ENCODE measurements at regions not wholly inside any gene's neighbourhood (a gene's known extent, or its start where the extent isn't known, plus 50 kb on each side); places are given as distances from the start of the nearest gene placed in this dataset.

DNA sequence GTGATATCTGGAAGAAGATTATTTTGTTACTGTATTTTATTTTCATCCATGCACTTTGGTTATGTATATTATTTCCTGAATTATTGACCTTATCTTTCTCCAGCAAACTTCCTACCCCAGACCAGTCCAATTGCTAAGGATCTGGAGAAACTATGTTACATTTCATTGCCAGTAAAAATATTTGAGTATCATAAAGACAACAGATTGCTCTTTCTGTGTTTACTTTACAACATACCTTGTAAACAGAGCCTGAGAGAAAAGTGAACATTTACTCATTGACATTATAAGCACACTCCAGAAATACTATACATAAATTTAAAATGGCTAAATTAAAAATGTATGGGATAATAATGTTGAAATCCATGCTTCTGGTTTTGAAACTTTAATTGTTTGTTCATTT lies 186.2 kb upstream of the FAM3C start:
- TF ChIP-seq EZH2 (optimal IDR thresholded peaks at IDR 0.05; ENCODE audit: low read depth, low read length) (no peak), EZH2phosphoT487 (IDR thresholded peaks at IDR 0.05; ENCODE audit: low read length) (no peak)
- TF ChIP-seq, protein P1, sequence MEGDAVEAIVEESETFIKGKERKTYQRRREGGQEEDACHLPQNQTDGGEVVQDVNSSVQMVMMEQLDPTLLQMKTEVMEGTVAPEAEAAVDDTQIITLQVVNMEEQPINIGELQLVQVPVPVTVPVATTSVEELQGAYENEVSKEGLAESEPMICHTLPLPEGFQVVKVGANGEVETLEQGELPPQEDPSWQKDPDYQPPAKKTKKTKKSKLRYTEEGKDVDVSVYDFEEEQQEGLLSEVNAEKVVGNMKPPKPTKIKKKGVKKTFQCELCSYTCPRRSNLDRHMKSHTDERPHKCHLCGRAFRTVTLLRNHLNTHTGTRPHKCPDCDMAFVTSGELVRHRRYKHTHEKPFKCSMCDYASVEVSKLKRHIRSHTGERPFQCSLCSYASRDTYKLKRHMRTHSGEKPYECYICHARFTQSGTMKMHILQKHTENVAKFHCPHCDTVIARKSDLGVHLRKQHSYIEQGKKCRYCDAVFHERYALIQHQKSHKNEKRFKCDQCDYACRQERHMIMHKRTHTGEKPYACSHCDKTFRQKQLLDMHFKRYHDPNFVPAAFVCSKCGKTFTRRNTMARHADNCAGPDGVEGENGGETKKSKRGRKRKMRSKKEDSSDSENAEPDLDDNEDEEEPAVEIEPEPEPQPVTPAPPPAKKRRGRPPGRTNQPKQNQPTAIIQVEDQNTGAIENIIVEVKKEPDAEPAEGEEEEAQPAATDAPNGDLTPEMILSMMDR (IDR thresholded peaks at IDR 0.05; ENCODE audit: low read length): no peak
- DNase-seq: no peak
- Histone ChIP-seq H3K27me3 (replicated peaks; ENCODE audit: insufficient read depth, low read length) (no peaks in the 10 kb centered on the region), H3K9me2 (replicated peaks; ENCODE audit: insufficient read depth, low read length) (no peaks in the 10 kb centered on the region), H2AFZ (ENCODE audit: low read length) (no peak overlapping the region), H3K27ac (ENCODE audit: low read length) (no peak overlapping the region), H3K36me3 (replicated peaks; ENCODE audit: insufficient read depth, low read length) (no peaks in the 10 kb centered on the region), H3K4me1 (ENCODE audit: low read length) (no peaks in the 10 kb centered on the region), H3F3A (ENCODE audit: insufficient read depth, low read length) (no peaks in the 10 kb centered on the region), H3K4me2 (ENCODE audit: low read depth, low read length) (no peak overlapping the region), H4K20me1 (ENCODE audit: insufficient read depth, low read length) (no peaks in the 10 kb centered on the region), H3K79me2 (ENCODE audit: low read length) (no peaks in the 10 kb centered on the region), H3K4me3 (ENCODE audit: low read length) (no peak overlapping the region), H3K9me3 (replicated peaks; ENCODE audit: insufficient read depth, low read length) (no peaks in the 10 kb centered on the region), H3K9ac (ENCODE audit: low read length) (no peak overlapping the region)

DNA sequence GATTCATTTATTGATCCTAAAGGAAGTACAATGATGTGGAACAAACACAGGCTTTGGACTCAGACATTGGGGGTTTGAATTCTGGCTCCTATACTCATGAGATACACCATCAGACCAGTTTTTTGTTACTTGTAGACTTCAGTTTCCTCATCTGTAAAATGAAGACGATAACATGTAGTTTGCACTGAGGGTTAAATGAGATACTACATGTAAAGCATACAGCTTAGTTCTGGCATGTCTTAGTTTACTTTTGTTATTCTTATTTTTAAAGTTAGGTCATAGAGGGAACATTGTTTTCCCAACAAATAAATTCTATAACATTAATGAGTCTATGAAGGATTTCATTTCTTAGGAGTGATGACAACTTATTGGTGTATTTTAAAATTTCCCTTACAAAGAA lies 183.5 kb upstream of the FAM3C start:
- TF ChIP-seq EZH2 (optimal IDR thresholded peaks at IDR 0.05; ENCODE audit: low read depth, low read length): no peak
- TF ChIP-seq EZH2phosphoT487 (IDR thresholded peaks at IDR 0.05; ENCODE audit: low read length): no peak
- TF ChIP-seq, protein P1 (IDR thresholded peaks at IDR 0.05; ENCODE audit: low read length): no peak
- Histone ChIP-seq H4K20me1 (ENCODE audit: insufficient read depth, low read length) (no peaks in the 10 kb centered on the region), H3K27ac (ENCODE audit: low read length) (no peak overlapping the region), H3K79me2 (ENCODE audit: low read length) (no peaks in the 10 kb centered on the region), H3K27me3 (replicated peaks; ENCODE audit: insufficient read depth, low read length) (no peaks in the 10 kb centered on the region), H3K9ac (ENCODE audit: low read length) (no peak overlapping the region), H3K9me2 (replicated peaks; ENCODE audit: insufficient read depth, low read length) (no peaks in the 10 kb centered on the region), H3K4me1 (ENCODE audit: low read length) (no peaks in the 10 kb centered on the region), H3K36me3 (replicated peaks; ENCODE audit: insufficient read depth, low read length) (no peaks in the 10 kb centered on the region), H3K9me3 (replicated peaks; ENCODE audit: insufficient read depth, low read length) (no peaks in the 10 kb centered on the region), H2AFZ (ENCODE audit: low read length) (no peak overlapping the region), H3K4me2 (ENCODE audit: low read depth, low read length) (no peak overlapping the region), H3F3A (ENCODE audit: insufficient read depth, low read length) (no peaks in the 10 kb centered on the region), H3K4me3 (ENCODE audit: low read length) (no peak overlapping the region)
- DNase-seq: no peak

DNA sequence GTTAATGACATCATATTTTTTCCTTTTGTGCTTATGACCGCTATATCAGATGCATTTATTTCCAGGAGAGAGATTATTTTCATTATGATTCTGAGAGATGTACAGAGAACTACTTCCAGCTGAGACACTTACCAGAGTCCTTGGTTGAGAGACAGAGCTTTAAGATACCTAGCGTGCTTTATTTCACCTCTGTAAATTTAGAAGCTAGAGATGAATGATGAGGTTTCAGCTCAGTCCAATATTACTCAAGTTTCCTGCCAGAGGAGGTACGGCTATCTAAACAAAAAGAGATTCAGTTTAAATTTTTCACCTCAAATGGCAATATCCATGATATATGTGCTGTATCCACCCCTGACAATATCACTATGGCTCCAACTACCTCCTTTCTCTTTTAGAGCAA lies 182.6 kb upstream of the FAM3C start:
- H3F3A ChIP-seq (ENCODE audit: insufficient read depth, low read length): no peaks in the 10 kb centered on the region
- H3K9me3 ChIP-seq (replicated peaks; ENCODE audit: insufficient read depth, low read length): no peaks in the 10 kb centered on the region
- no peak overlapping the region for H3K4me2 ChIP-seq (ENCODE audit: low read depth, low read length)
- H3K4me3 ChIP-seq (ENCODE audit: low read length): no peak overlapping the region
- H3K4me1 ChIP-seq (ENCODE audit: low read length): no peaks in the 10 kb centered on the region
- no peaks in the 10 kb centered on the region for H3K9me2 ChIP-seq (replicated peaks; ENCODE audit: insufficient read depth, low read length)
- no peaks in the 10 kb centered on the region for H3K27me3 ChIP-seq (replicated peaks; ENCODE audit: insufficient read depth, low read length)
- H3K36me3 ChIP-seq (replicated peaks; ENCODE audit: insufficient read depth, low read length): no peaks in the 10 kb centered on the region
- no peak overlapping the region for H3K27ac ChIP-seq (ENCODE audit: low read length)
- H4K20me1 ChIP-seq (ENCODE audit: insufficient read depth, low read length): no peaks in the 10 kb centered on the region
- H2AFZ ChIP-seq (ENCODE audit: low read length): no peak overlapping the region
- no peak overlapping the region for H3K9ac ChIP-seq (ENCODE audit: low read length)
- no peak for DNase-seq
- H3K79me2 ChIP-seq (ENCODE audit: low read length): no peaks in the 10 kb centered on the region
- TF ChIP-seq EZH2 (optimal IDR thresholded peaks at IDR 0.05; ENCODE audit: low read depth, low read length) (no peak), EZH2phosphoT487 (IDR thresholded peaks at IDR 0.05; ENCODE audit: low read length) (no peak)
- TF ChIP-seq, protein P1 (IDR thresholded peaks at IDR 0.05; ENCODE audit: low read length): no peak

Data from MM.1S (cell line).